H9 (cell line): ENCODE measurements at regions not wholly inside any gene's neighbourhood (a gene's known extent, or its start where the extent isn't known, plus 50 kb on each side); places are given as distances from the start of the nearest gene placed in this dataset.

Experiments used
- DNase-seq: peaks from one replicate; pipeline ENCODE4 v3.0.0-alpha.2; 2017
- H2AFZ ChIP-seq: one replicate; pipeline ENCODE4 v1.6.1; 2013; ENCODE audit warnings: mild to moderate bottlenecking, low read length, control low read depth, moderate library complexity
- H2AK5ac ChIP-seq: 2 replicates; pipeline ENCODE4 v1.6.1; 2013; ENCODE audit warnings: low read length, control low read depth, mixed read lengths; ENCODE audit not compliant: insufficient read length
- H2BK120ac ChIP-seq: one replicate; pipeline ENCODE4 v1.6.1; 2013; ENCODE audit warnings: low read depth, mild to moderate bottlenecking, low read length, control low read depth, inconsistent platforms; ENCODE audit not compliant: poor library complexity, severe bottlenecking
- H2BK12ac ChIP-seq: 2 replicates; pipeline ENCODE4 v1.6.1; 2013; ENCODE audit warnings: low read length, control low read depth, mixed read lengths, low read depth; ENCODE audit not compliant: insufficient read length
- H2BK15ac ChIP-seq: 2 replicates; pipeline ENCODE4 v1.6.1; 2013; ENCODE audit warnings: low read depth, low read length, control low read depth
- H2BK20ac ChIP-seq: one replicate; pipeline ENCODE4 v1.6.1; 2013; ENCODE audit warnings: low read depth, mild to moderate bottlenecking, low read length, control low read depth, inconsistent platforms; ENCODE audit not compliant: poor library complexity, severe bottlenecking
- H2BK5ac ChIP-seq: 2 replicates; pipeline ENCODE4 v1.6.1; 2013; ENCODE audit warnings: low read length, control low read depth, mixed read lengths; ENCODE audit not compliant: insufficient read length
- H3K14ac ChIP-seq: 2 replicates; pipeline ENCODE4 v1.6.1; 2013; ENCODE audit warnings: low read length, control low read depth; ENCODE audit not compliant: insufficient read depth
- H3K18ac ChIP-seq: 2 replicates; pipeline ENCODE4 v1.6.1; 2013; ENCODE audit warnings: low read depth, mild to moderate bottlenecking, mixed read lengths, low read length, control low read depth; ENCODE audit not compliant: insufficient read length
- H3K23ac ChIP-seq: 2 replicates; pipeline ENCODE4 v1.6.1; 2013; ENCODE audit warnings: low read length, control low read depth, mixed read lengths, low read depth; ENCODE audit not compliant: insufficient read length
- H3K23me2 ChIP-seq: 2 replicates; pipeline ENCODE4 v1.6.1; 2013; ENCODE audit warnings: low read depth, mild to moderate bottlenecking, mixed read lengths, low read length, control low read depth; ENCODE audit not compliant: insufficient read length, poor library complexity, severe bottlenecking
- H3K27ac ChIP-seq: 2 replicates; pipeline ENCODE4 v1.5.1; 2013; ENCODE audit warnings: low read length, control low read depth, mixed read lengths, low read depth; ENCODE audit not compliant: insufficient read length
- H3K27me3 ChIP-seq: 2 replicates; pipeline ENCODE4 v1.6.1; 2013; ENCODE audit warnings: low read length, control low read depth, inconsistent platforms; ENCODE audit not compliant: insufficient read depth
- H3K4ac ChIP-seq: 2 replicates; pipeline ENCODE4 v1.6.1; 2013; ENCODE audit warnings: low read depth, mild to moderate bottlenecking, control low read depth, inconsistent platforms, low read length, moderate library complexity
- H3K4me1 ChIP-seq: 2 replicates; pipeline ENCODE4 v1.6.1; 2013; ENCODE audit warnings: low read length, control low read depth, inconsistent platforms; ENCODE audit not compliant: insufficient read depth
- H3K4me2 ChIP-seq: 2 replicates; pipeline ENCODE4 v1.6.1; 2013; ENCODE audit warnings: low read length, control low read depth, mixed read lengths; ENCODE audit not compliant: insufficient read length, insufficient read depth
- H3K56ac ChIP-seq: 2 replicates; pipeline ENCODE4 v1.6.1; 2013; ENCODE audit warnings: low read depth, mild to moderate bottlenecking, mixed read lengths, low read length, control low read depth; ENCODE audit not compliant: insufficient read length
- H3K79me1 ChIP-seq: 2 replicates; pipeline ENCODE4 v1.6.1; 2013; ENCODE audit warnings: low read depth, mild to moderate bottlenecking, moderate library complexity, low read length, control low read depth, inconsistent platforms; ENCODE audit not compliant: insufficient read depth, poor library complexity, severe bottlenecking
- H3K79me2 ChIP-seq: 2 replicates; pipeline ENCODE4 v1.6.1; 2013; ENCODE audit warnings: low read length, control low read depth, inconsistent platforms; ENCODE audit not compliant: insufficient read depth
- H3K9ac ChIP-seq: 2 replicates; pipeline ENCODE4 v1.6.1; 2013; ENCODE audit warnings: low read length, control low read depth, mixed read lengths; ENCODE audit not compliant: insufficient read length; ENCODE audit errors: extremely low read depth
- H3K9me3 ChIP-seq: one replicate; pipeline ENCODE4 v1.6.1; 2013; ENCODE audit warnings: low read depth, low read length, inconsistent platforms; ENCODE audit not compliant: control insufficient read depth
- H3T11ph ChIP-seq: one replicate; pipeline ENCODE4 v1.6.1; 2013; ENCODE audit warnings: mild to moderate bottlenecking, low read length, control low read depth, inconsistent platforms
- H4K20me1 ChIP-seq: one replicate; pipeline ENCODE4 v1.6.1; 2013; ENCODE audit not compliant: control insufficient read depth, insufficient read length, insufficient read depth
- H4K5ac ChIP-seq: 2 replicates; pipeline ENCODE4 v1.6.1; 2013; ENCODE audit warnings: low read depth, mild to moderate bottlenecking, mixed read lengths, low read length, control low read depth; ENCODE audit not compliant: insufficient read length
- H4K8ac ChIP-seq: replicated peaks from 2 replicates; pipeline ENCODE4 v1.6.1; 2013; ENCODE audit warnings: low read length, control low read depth, mixed read lengths, low read depth; ENCODE audit not compliant: insufficient read length
- H4K91ac ChIP-seq: 2 replicates; pipeline ENCODE4 v1.6.1; 2013; ENCODE audit warnings: low read depth, mild to moderate bottlenecking, moderate library complexity, mixed read lengths, low read length, control low read depth; ENCODE audit not compliant: insufficient read length
- H3K27ac Mint-ChIP-seq, 3 experiments: 2 replicates in 2 of 3; 3 replicates in 1 of 3; pipeline ENCODE4 v1.8.0; 2020 to 2021; ENCODE audit warnings: mixed read lengths in 3 of 3, mild to moderate bottlenecking in 1 of 3, moderate library complexity in 1 of 3
- H3K27me3 Mint-ChIP-seq: 2 replicates; pipeline ENCODE4 v1.8.0; 2021; ENCODE audit warnings: low read depth, mild to moderate bottlenecking, moderate library complexity, mixed read lengths
- H3K36me3 Mint-ChIP-seq, 3 experiments: 2 replicates in 2 of 3; 3 replicates in 1 of 3; pipeline ENCODE4 v1.8.0; 2020 to 2021; ENCODE audit warnings: low read depth in 3 of 3, mixed read lengths in 3 of 3; ENCODE audit not compliant: insufficient read depth in 1 of 3
- H3K4me1 Mint-ChIP-seq, 2 experiments: 2 replicates each; pipeline ENCODE4 v1.8.0; 2020; ENCODE audit warnings: mixed read lengths in 2 of 2
- H3K4me3 Mint-ChIP-seq, 2 experiments: 2 replicates in 1 of 2; 3 replicates in 1 of 2; pipeline ENCODE4 v1.8.0; 2020 to 2021; ENCODE audit warnings: mild to moderate bottlenecking in 2 of 2, mixed read lengths in 2 of 2, moderate library complexity in 1 of 2
- H3K9me3 Mint-ChIP-seq, 2 experiments: 2 replicates in 1 of 2; 3 replicates in 1 of 2; pipeline ENCODE4 v1.8.0; 2020; ENCODE audit warnings: mild to moderate bottlenecking in 2 of 2, mixed read lengths in 2 of 2, moderate library complexity in 1 of 2
- CTCF ChIP-seq: fragments of 200-600 bp; sonication (generic); conservative IDR thresholded peaks from 3 replicates; pipeline ENCODE4 v1.8.0; 2021; ENCODE audit warnings: antibody characterized with exemption, mild to moderate bottlenecking
- WGBS: extraction: QIAGEN DNeasy Blood & Tissue Kit; methylation state at CpG from one replicate; pipeline ENCODE4 v1.1.7; 2013; ENCODE audit warnings: missing lambda C conversion rate, low lambda C conversion rate, mixed read lengths; ENCODE audit not compliant: insufficient read length; ENCODE audit errors: extremely low coverage; 5-methylcytosine and 5-hydroxymethylcytosine counted together

- Histone ChIP-seq H3K9me3 (peaks cover 10% of the 10 kb centered on the region), H4K8ac (no peak overlapping the region), H3K9ac (no peak overlapping the region), H3K4me2 (no peak overlapping the region), H2BK120ac (no peak overlapping the region), H2BK5ac (no peak overlapping the region), H3K27ac (no peak overlapping the region), H3K27me3 (no peaks in the 10 kb centered on the region), H4K20me1 (no peaks in the 10 kb centered on the region), H2AFZ (no peak overlapping the region), H3K23me2 (no peaks in the 10 kb centered on the region), H4K91ac (no peak overlapping the region), H2BK20ac (no peak overlapping the region), H3K79me1 (no peaks in the 10 kb centered on the region), H3K56ac (no peak overlapping the region), H2BK15ac (no peak overlapping the region), H3K79me2 (no peaks in the 10 kb centered on the region), H2AK5ac (no peak overlapping the region), H3T11ph (no peak overlapping the region), H4K5ac (no peak overlapping the region), H3K23ac (no peak overlapping the region), H2BK12ac (no peak overlapping the region), H3K14ac (no peak overlapping the region), H3K4me1 (no peaks in the 10 kb centered on the region), H3K18ac (no peak overlapping the region), H3K4ac (no peak overlapping the region)
- no peaks in the 10 kb centered on the region for H3K4me1 Mint-ChIP-seq
- no CpG with 5 or more reads among the region's 9 CpGs for WGBS
- H3K27ac Mint-ChIP-seq, result no peak overlapping the region
- no peaks in the 10 kb centered on the region for H3K27me3 Mint-ChIP-seq
- no peak for DNase-seq
- no peak overlapping the region for H3K4me3 Mint-ChIP-seq
- H3K36me3 Mint-ChIP-seq, result peaks cover 0 to 27% (median 6%) of the 10 kb centered on the region in 3 experiments; a peak in 5 of 7 replicates
- no peak for TF ChIP-seq CTCF
- peaks cover 87 to 95% of the 10 kb centered on the region in 2 experiments for H3K9me3 Mint-ChIP-seq
Measured at GRCh38 chr7:153422291-153423209, 629.6 kb upstream of the DPP6 start.
